Thyroid gland (tissue), 4 donors: ENCODE measurements at regions not wholly inside any gene's neighbourhood (a gene's known extent, or its start where the extent isn't known, plus 50 kb on each side); places are given as distances from the start of the nearest gene placed in this dataset.

Source experiments
- CTCF ChIP-seq, 6 experiments: fragments of 200-600 bp in 3 of 6; fragments of 450-650 bp in 3 of 6; sonication (generic) in 3 of 6; IDR thresholded peaks; one replicate each; pipeline ENCODE4 v1.5.1; 2016 to 2019; ENCODE audit warnings: antibody characterized with exemption in 6 of 6, mild to moderate bottlenecking in 2 of 6, inconsistent platforms in 1 of 6, moderate library complexity in 1 of 6
- POLR2A ChIP-seq, 2 donors: fragments of 450-650 bp; IDR thresholded peaks; one replicate each; pipeline ENCODE4 v1.6.1; 2017; ENCODE audit warnings: antibody characterized with exemption in 2 of 2, mild to moderate bottlenecking in 2 of 2, moderate library complexity in 1 of 2

DNA sequence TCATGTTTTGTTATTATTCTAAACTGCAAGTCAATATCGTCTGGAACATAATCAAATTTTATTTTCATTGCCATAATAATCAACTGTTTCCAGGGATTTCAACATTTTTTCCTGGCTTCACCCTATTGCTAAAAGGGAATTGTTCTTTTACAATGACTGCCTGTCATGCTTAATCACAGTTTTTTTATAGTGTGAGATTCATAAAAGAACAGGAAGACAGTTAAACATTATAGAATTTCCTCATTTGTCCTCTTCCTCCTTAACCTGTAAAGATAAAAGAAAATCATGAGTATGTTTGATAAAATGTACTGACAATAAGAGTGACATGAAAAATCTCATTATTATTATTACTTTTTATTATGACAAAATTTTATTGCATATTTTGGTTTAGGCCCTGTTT is 73.3 kb upstream of the CENPW start:
- TF ChIP-seq CTCF (IDR thresholded peaks at IDR 0.05) (no peak), POLR2A (IDR thresholded peaks at IDR 0.05) (no peak)
